H1 (cell line): ENCODE measurements at regions not wholly inside any gene's neighbourhood (a gene's known extent, or its start where the extent isn't known, plus 50 kb on each side); places are given as distances from the start of the nearest gene placed in this dataset.
A peak's percentile ranks its signal among the peaks of the same experiment; 100 is the strongest.

ENCODE experiments used
- EP300 ChIP-seq, 2 experiments: IDR thresholded peaks; 1 replicate in 1 of 2; 2 replicates in 1 of 2; pipeline ENCODE4 v1.6.1; 2011 to 2012; ENCODE audit warnings: low read depth in 2 of 2, low read length in 2 of 2, mild to moderate bottlenecking in 2 of 2, borderline replicate concordance in 1 of 2, inconsistent platforms in 1 of 2, moderate library complexity in 1 of 2
- NANOG ChIP-seq: IDR thresholded peaks from 2 replicates; pipeline ENCODE4 v1.6.1; 2011; ENCODE audit warnings: low read length, low read depth, mild to moderate bottlenecking, inconsistent platforms; ENCODE audit not compliant: insufficient read depth, poor library complexity, severe bottlenecking
- NRF1 ChIP-seq: IDR thresholded peaks from 2 replicates; pipeline ENCODE4 v1.6.1; 2011; ENCODE audit warnings: mild to moderate bottlenecking, low read depth, low read length, improper control_type of control experiment
- POLR2AphosphoS5 ChIP-seq: IDR thresholded peaks from 2 replicates; pipeline ENCODE4 v1.6.1; 2011; ENCODE audit warnings: low read depth, low read length
- SIN3A ChIP-seq, 2 experiments: IDR thresholded peaks in 1 of 2; conservative IDR thresholded peaks in 1 of 2; 2 replicates each; pipeline ENCODE4 v1.6.1; 2011 to 2012; ENCODE audit warnings: low read length in 2 of 2, improper control_type of control experiment in 1 of 2, low read depth in 1 of 2, mild to moderate bottlenecking in 1 of 2
- SP2 ChIP-seq: IDR thresholded peaks from 2 replicates; pipeline ENCODE4 v1.6.1; 2012; ENCODE audit warnings: mild to moderate bottlenecking, low read length, inconsistent platforms
- TCF12 ChIP-seq: IDR thresholded peaks from 2 replicates; pipeline ENCODE4 v1.6.1; 2011; ENCODE audit warnings: low read depth, mild to moderate bottlenecking, low read length
- TEAD4 ChIP-seq: IDR thresholded peaks from 2 replicates; pipeline ENCODE4 v1.6.1; 2012; ENCODE audit warnings: low read depth, low read length, inconsistent platforms, mixed read lengths
- TF ChIP-seq, protein P1 (sequence below), 3 experiments: IDR thresholded peaks; 1 replicate in 2 of 3; 2 replicates in 1 of 3; pipeline versions ENCODE4 v1.5.1 to v1.6.1; 2011; ENCODE audit warnings: low read length in 3 of 3, mild to moderate bottlenecking in 3 of 3, inconsistent platforms in 2 of 3, low read depth in 1 of 3, moderate library complexity in 1 of 3; ENCODE audit not compliant: insufficient read depth in 1 of 3; ENCODE audit errors: control extremely low read depth in 1 of 3
- TF ChIP-seq, protein P2 (sequence below): IDR thresholded peaks from 2 replicates; pipeline ENCODE4 v1.6.1; 2012; ENCODE audit warnings: inconsistent platforms

DNA sequence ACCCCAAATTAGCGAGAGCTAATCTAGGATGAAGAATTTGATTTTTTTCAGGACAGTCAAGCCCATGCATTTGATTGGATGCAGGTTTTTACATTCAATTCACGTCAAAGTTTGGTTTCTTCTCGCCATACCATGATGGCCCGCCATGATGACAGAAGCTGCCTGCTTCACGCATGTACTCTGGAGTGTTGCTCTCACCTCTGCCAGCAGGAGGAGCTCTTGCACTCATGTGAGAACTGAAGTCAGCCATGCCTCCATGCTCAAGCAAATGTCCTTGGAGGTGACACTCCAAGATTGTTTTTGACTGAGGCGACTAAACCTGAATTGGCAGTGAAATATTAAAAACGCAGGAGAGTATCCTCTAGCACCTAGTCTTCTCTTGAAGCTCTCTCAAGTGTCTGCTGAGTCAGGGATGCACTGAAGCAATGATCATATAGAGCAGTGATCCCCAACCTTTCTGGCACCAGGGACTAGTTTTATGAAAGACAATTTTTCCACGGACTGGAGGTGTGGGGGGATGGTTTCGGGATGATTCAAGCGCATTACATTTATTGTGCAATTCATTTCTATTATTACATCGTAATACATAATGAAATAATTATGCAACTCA is 120.9 kb downstream of the SAMMSON start:
- no peak for TF ChIP-seq NRF1
- TF ChIP-seq SIN3A (conservative IDR thresholded peaks at IDR 0.05 in 1 of 2, IDR thresholded peaks at IDR 0.05 in 1 of 2; ENCODE audit: low read depth in 1 of 2, low read length in 2 of 2), result no peak
- TF ChIP-seq, protein P1, sequence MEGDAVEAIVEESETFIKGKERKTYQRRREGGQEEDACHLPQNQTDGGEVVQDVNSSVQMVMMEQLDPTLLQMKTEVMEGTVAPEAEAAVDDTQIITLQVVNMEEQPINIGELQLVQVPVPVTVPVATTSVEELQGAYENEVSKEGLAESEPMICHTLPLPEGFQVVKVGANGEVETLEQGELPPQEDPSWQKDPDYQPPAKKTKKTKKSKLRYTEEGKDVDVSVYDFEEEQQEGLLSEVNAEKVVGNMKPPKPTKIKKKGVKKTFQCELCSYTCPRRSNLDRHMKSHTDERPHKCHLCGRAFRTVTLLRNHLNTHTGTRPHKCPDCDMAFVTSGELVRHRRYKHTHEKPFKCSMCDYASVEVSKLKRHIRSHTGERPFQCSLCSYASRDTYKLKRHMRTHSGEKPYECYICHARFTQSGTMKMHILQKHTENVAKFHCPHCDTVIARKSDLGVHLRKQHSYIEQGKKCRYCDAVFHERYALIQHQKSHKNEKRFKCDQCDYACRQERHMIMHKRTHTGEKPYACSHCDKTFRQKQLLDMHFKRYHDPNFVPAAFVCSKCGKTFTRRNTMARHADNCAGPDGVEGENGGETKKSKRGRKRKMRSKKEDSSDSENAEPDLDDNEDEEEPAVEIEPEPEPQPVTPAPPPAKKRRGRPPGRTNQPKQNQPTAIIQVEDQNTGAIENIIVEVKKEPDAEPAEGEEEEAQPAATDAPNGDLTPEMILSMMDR (IDR thresholded peaks at IDR 0.05; ENCODE audit: control extremely low read depth in 1 of 3, insufficient read depth in 1 of 3, low read depth in 1 of 3, low read length in 3 of 3), result peak; percentile 72 to 94 (median 86)
- no peak for TF ChIP-seq POLR2AphosphoS5
- TF ChIP-seq NANOG, result no peak
- TF ChIP-seq SP2, result no peak
- no peak for TF ChIP-seq TCF12
- TF ChIP-seq EP300 (IDR thresholded peaks at IDR 0.05; ENCODE audit: borderline replicate concordance in 1 of 2, low read depth in 2 of 2, low read length in 2 of 2), result no peak
- TF ChIP-seq, protein P2, sequence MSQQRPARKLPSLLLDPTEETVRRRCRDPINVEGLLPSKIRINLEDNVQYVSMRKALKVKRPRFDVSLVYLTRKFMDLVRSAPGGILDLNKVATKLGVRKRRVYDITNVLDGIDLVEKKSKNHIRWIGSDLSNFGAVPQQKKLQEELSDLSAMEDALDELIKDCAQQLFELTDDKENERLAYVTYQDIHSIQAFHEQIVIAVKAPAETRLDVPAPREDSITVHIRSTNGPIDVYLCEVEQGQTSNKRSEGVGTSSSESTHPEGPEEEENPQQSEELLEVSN, result no peak
- TF ChIP-seq TEAD4, result no peak
